GM23338 (cell line): ENCODE measurements at regions not wholly inside any gene's neighbourhood (a gene's known extent, or its start where the extent isn't known, plus 50 kb on each side); places are given as distances from the start of the nearest gene placed in this dataset.

Experiments
- ATAC-seq: fragments of 200-7000 bp; cut with Tn5 transposase; 3 replicates; pipeline ENCODE4 v1.9.1; 2020
- DNase-seq: peaks from one replicate; pipeline ENCODE4 v3.0.0-alpha.2; 2015; ENCODE audit warnings: low spot score
- H2AFZ ChIP-seq: fragments of 200-600 bp; sonication (generic); 2 replicates; pipeline ENCODE4 v1.8.0; 2016; ENCODE audit warnings: antibody characterized with exemption, mild to moderate bottlenecking, moderate library complexity
- H3F3A ChIP-seq: fragments of 200-600 bp; sonication (generic); replicated peaks from 2 replicates; pipeline ENCODE4 v1.8.0; 2017; ENCODE audit warnings: antibody characterized with exemption, mixed run types, low read depth
- H3K27ac ChIP-seq: fragments of 200-600 bp; sonication (generic); 2 replicates; pipeline ENCODE4 v1.6.1; 2016; ENCODE audit warnings: low read depth
- H3K27me3 ChIP-seq: fragments of 200-600 bp; sonication (generic); 2 replicates; pipeline ENCODE4 v1.8.0; 2016; ENCODE audit warnings: mild to moderate bottlenecking, mixed run types, moderate library complexity; ENCODE audit not compliant: insufficient read depth
- H3K36me3 ChIP-seq: fragments of 200-600 bp; sonication (generic); 2 replicates; pipeline ENCODE4 v1.8.0; 2016; ENCODE audit warnings: mild to moderate bottlenecking; ENCODE audit not compliant: insufficient read depth
- H3K4me1 ChIP-seq: fragments of 200-600 bp; sonication (generic); 2 replicates; pipeline ENCODE4 v1.8.0; 2016; ENCODE audit warnings: mild to moderate bottlenecking, moderate library complexity; ENCODE audit not compliant: insufficient read depth
- H3K4me2 ChIP-seq: fragments of 200-600 bp; sonication (generic); 2 replicates; pipeline ENCODE4 v1.7.1; 2017; ENCODE audit warnings: mixed run types
- H3K4me3 ChIP-seq: fragments of 200-600 bp; sonication (generic); 2 replicates; pipeline ENCODE4 v1.6.1; 2016; ENCODE audit warnings: mixed run types
- H3K79me2 ChIP-seq: fragments of 200-600 bp; sonication (generic); replicated peaks from 2 replicates; pipeline ENCODE4 v1.8.0; 2017; ENCODE audit warnings: mild to moderate bottlenecking; ENCODE audit not compliant: insufficient read depth
- H3K9me2 ChIP-seq: fragments of 200-600 bp; sonication (generic); 2 replicates; pipeline ENCODE4 v1.8.0; 2017; ENCODE audit not compliant: insufficient read depth
- H4K20me1 ChIP-seq: fragments of 200-600 bp; sonication (generic); replicated peaks from 2 replicates; pipeline ENCODE4 v1.8.0; 2017; ENCODE audit warnings: mild to moderate bottlenecking; ENCODE audit not compliant: insufficient read depth
- H3K27ac Mint-ChIP-seq: 2 replicates; pipeline ENCODE4 v1.8.0; 2020; ENCODE audit warnings: inconsistent platforms, mild to moderate bottlenecking, moderate library complexity, mixed read lengths
- H3K27me3 Mint-ChIP-seq: 3 replicates; pipeline ENCODE4 v1.8.0; 2022; ENCODE audit warnings: low read depth, mild to moderate bottlenecking, moderate library complexity, mixed read lengths, inconsistent platforms; ENCODE audit not compliant: insufficient read depth, poor library complexity
- H3K36me3 Mint-ChIP-seq: 3 replicates; pipeline ENCODE4 v1.8.0; 2021; ENCODE audit warnings: low read depth, mild to moderate bottlenecking, inconsistent platforms, moderate library complexity, mixed read lengths
- H3K4me1 Mint-ChIP-seq: 3 replicates; pipeline ENCODE4 v1.8.0; 2020; ENCODE audit warnings: mild to moderate bottlenecking, inconsistent platforms, mixed read lengths
- H3K4me3 Mint-ChIP-seq: 3 replicates; pipeline ENCODE4 v1.8.0; 2021; ENCODE audit warnings: moderate library complexity, mild to moderate bottlenecking, inconsistent platforms, mixed read lengths
- H3K9me3 Mint-ChIP-seq: 3 replicates; pipeline ENCODE4 v1.8.0; 2020; ENCODE audit warnings: moderate library complexity, mild to moderate bottlenecking, inconsistent platforms, mixed read lengths
- EZH2 ChIP-seq: fragments of 200-600 bp; sonication (generic); IDR thresholded peaks from one replicate; pipeline ENCODE4 v1.8.0; 2017; ENCODE audit warnings: antibody characterized with exemption, mild to moderate bottlenecking, low read depth; ENCODE audit not compliant: unreplicated experiment
- EZH2phosphoT487 ChIP-seq: fragments of 200-600 bp; sonication (generic); IDR thresholded peaks from one replicate; pipeline ENCODE4 v1.8.1; 2018; ENCODE audit warnings: antibody characterized with exemption; ENCODE audit not compliant: unreplicated experiment
- JUNB ChIP-seq: IDR thresholded peaks from one replicate; pipeline ENCODE4 v1.6.1; 2016; ENCODE audit warnings: antibody characterized with exemption; ENCODE audit not compliant: unreplicated experiment
- NANOG ChIP-seq: IDR thresholded peaks from 2 replicates; pipeline ENCODE4 v1.6.1; 2016; ENCODE audit warnings: antibody characterized with exemption, borderline replicate concordance
- POLR2AphosphoS5 ChIP-seq: IDR thresholded peaks from 2 replicates; pipeline ENCODE4 v1.6.1; 2016; ENCODE audit warnings: antibody characterized with exemption, low read depth
- STAT1 ChIP-seq: IDR thresholded peaks from one replicate; pipeline ENCODE4 v1.6.1; 2016; ENCODE audit warnings: antibody characterized with exemption; ENCODE audit not compliant: unreplicated experiment
- ZNF114 ChIP-seq: fragments of 250-450 bp; sonication (Bioruptor Pico); IDR thresholded peaks from 2 replicates; pipeline ENCODE4 v1.5.0; 2020; ENCODE audit warnings: mild to moderate bottlenecking, moderate library complexity
- ZNF331 ChIP-seq: fragments of 250-450 bp; sonication (Bioruptor Pico); IDR thresholded peaks from 2 replicates; pipeline ENCODE4 v1.5.0; 2020; ENCODE audit warnings: low read depth, mild to moderate bottlenecking, moderate library complexity
- TF ChIP-seq, protein P1 (sequence below): IDR thresholded peaks from 2 replicates; pipeline ENCODE4 v1.6.1; 2016; ENCODE audit warnings: antibody characterized with exemption
- TF ChIP-seq, protein P2 (sequence below), 2 experiments: fragments of 200-600 bp in 1 of 2; sonication (generic) in 1 of 2; conservative IDR thresholded peaks; 2 replicates each; pipeline versions ENCODE4 v1.5.1 to v1.6.1; 2016 to 2017; ENCODE audit warnings: antibody characterized with exemption in 2 of 2, low read depth in 2 of 2, mild to moderate bottlenecking in 2 of 2, moderate library complexity in 1 of 2
- TF ChIP-seq, protein P3 (sequence below): fragments of 250-450 bp; sonication (Bioruptor Pico); IDR thresholded peaks from 2 replicates; pipeline ENCODE4 v1.5.0; 2020; ENCODE audit warnings: mild to moderate bottlenecking, moderate library complexity

DNA sequence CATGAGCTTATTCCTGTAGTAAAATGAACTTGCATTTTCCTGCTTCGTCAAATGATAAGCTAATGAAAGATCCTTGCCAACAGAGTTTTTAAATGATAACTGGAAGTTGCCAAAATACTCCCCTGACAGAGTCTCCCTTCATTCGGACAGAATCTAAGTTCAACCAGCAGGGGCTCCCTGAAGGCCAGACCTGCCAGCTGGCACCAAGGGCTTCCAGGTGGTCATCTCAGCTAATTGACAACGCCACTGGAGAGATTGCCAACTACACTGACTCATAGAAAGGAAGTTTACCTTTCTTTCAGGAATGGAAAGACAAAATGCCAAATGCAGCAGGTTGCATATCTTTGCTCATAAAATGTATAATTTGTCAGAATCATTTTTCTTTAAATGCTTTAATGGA is 462.8 kb downstream of the GXYLT1 start:
- TF ChIP-seq, protein P1, sequence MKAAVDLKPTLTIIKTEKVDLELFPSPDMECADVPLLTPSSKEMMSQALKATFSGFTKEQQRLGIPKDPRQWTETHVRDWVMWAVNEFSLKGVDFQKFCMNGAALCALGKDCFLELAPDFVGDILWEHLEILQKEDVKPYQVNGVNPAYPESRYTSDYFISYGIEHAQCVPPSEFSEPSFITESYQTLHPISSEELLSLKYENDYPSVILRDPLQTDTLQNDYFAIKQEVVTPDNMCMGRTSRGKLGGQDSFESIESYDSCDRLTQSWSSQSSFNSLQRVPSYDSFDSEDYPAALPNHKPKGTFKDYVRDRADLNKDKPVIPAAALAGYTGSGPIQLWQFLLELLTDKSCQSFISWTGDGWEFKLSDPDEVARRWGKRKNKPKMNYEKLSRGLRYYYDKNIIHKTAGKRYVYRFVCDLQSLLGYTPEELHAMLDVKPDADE, result no peak
- TF ChIP-seq NANOG, result no peak
- TF ChIP-seq, protein P2, sequence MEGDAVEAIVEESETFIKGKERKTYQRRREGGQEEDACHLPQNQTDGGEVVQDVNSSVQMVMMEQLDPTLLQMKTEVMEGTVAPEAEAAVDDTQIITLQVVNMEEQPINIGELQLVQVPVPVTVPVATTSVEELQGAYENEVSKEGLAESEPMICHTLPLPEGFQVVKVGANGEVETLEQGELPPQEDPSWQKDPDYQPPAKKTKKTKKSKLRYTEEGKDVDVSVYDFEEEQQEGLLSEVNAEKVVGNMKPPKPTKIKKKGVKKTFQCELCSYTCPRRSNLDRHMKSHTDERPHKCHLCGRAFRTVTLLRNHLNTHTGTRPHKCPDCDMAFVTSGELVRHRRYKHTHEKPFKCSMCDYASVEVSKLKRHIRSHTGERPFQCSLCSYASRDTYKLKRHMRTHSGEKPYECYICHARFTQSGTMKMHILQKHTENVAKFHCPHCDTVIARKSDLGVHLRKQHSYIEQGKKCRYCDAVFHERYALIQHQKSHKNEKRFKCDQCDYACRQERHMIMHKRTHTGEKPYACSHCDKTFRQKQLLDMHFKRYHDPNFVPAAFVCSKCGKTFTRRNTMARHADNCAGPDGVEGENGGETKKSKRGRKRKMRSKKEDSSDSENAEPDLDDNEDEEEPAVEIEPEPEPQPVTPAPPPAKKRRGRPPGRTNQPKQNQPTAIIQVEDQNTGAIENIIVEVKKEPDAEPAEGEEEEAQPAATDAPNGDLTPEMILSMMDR (conservative IDR thresholded peaks at IDR 0.05; ENCODE audit: low read depth in 2 of 2), result peak; percentile 16 to 19; a peak in 2 of 4 replicates
- no peak overlapping the region for H2AFZ ChIP-seq
- peak; percentile 18 for DNase-seq
- peaks cover 3% of the 10 kb centered on the region for H3K27me3 Mint-ChIP-seq
- no peak overlapping the region for H3K4me3 ChIP-seq
- H3K27me3 ChIP-seq, result no peaks in the 10 kb centered on the region
- H3K4me2 ChIP-seq, result no peak overlapping the region
- H3K9me3 Mint-ChIP-seq, result peaks cover 5% of the 10 kb centered on the region; the same call in 2 of the 3 replicates
- H3K4me1 Mint-ChIP-seq, result no peaks in the 10 kb centered on the region
- H4K20me1 ChIP-seq, result no peaks in the 10 kb centered on the region
- ATAC-seq, result no peak
- H3F3A ChIP-seq, result no peaks in the 10 kb centered on the region
- no peak overlapping the region for H3K27ac ChIP-seq
- no peaks in the 10 kb centered on the region for H3K9me2 ChIP-seq
- H3K27ac Mint-ChIP-seq, result no peak overlapping the region
- H3K79me2 ChIP-seq, result no peaks in the 10 kb centered on the region
- no peak overlapping the region for H3K4me3 Mint-ChIP-seq
- peaks cover 3% of the 10 kb centered on the region; the same call in 1 of the 3 replicates for H3K36me3 Mint-ChIP-seq
- no peaks in the 10 kb centered on the region for H3K4me1 ChIP-seq
- no peaks in the 10 kb centered on the region for H3K36me3 ChIP-seq

DNA sequence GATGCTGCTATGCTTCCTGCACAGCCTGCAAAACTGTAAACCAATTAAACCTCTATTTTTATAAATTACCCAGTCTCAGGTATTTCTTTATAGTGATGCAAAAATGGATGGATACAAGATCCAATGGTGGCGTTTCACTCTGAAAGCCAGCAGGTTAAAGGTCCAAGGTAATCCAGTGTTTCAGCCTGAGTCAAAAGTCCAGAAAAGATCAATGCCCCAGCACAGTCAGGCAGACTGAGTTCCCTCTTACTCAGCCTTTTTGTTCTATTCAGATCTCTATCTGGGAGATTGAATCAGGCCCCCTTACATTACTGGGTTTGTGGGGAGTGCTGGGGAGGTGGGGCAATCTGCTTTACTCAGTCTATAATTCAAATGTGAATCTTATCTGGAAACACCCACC is 464.5 kb downstream of the GXYLT1 start:
- peaks cover 5% of the 10 kb centered on the region; the same call in 2 of the 3 replicates for H3K9me3 Mint-ChIP-seq
- H3K27me3 Mint-ChIP-seq, result peaks cover 3% of the 10 kb centered on the region
- Histone ChIP-seq H3K4me2 (no peak overlapping the region), H3K27ac (no peak overlapping the region), H3K36me3 (no peaks in the 10 kb centered on the region), H4K20me1 (no peaks in the 10 kb centered on the region), H3K4me1 (no peaks in the 10 kb centered on the region), H3K4me3 (no peak overlapping the region), H3K9me2 (no peaks in the 10 kb centered on the region), H2AFZ (peak overlapping the region; percentile 47; the same call in 1 of the 2 replicates), H3K27me3 (no peaks in the 10 kb centered on the region), H3F3A (no peaks in the 10 kb centered on the region), H3K79me2 (no peaks in the 10 kb centered on the region)
- H3K27ac Mint-ChIP-seq, result no peak overlapping the region
- H3K4me1 Mint-ChIP-seq, result no peaks in the 10 kb centered on the region
- ATAC-seq (no peak), DNase-seq (no peak)
- H3K36me3 Mint-ChIP-seq, result peaks cover 3% of the 10 kb centered on the region; the same call in 1 of the 3 replicates
- H3K4me3 Mint-ChIP-seq, result no peak overlapping the region
- TF ChIP-seq ZNF331, result no peak
- TF ChIP-seq, protein P3, sequence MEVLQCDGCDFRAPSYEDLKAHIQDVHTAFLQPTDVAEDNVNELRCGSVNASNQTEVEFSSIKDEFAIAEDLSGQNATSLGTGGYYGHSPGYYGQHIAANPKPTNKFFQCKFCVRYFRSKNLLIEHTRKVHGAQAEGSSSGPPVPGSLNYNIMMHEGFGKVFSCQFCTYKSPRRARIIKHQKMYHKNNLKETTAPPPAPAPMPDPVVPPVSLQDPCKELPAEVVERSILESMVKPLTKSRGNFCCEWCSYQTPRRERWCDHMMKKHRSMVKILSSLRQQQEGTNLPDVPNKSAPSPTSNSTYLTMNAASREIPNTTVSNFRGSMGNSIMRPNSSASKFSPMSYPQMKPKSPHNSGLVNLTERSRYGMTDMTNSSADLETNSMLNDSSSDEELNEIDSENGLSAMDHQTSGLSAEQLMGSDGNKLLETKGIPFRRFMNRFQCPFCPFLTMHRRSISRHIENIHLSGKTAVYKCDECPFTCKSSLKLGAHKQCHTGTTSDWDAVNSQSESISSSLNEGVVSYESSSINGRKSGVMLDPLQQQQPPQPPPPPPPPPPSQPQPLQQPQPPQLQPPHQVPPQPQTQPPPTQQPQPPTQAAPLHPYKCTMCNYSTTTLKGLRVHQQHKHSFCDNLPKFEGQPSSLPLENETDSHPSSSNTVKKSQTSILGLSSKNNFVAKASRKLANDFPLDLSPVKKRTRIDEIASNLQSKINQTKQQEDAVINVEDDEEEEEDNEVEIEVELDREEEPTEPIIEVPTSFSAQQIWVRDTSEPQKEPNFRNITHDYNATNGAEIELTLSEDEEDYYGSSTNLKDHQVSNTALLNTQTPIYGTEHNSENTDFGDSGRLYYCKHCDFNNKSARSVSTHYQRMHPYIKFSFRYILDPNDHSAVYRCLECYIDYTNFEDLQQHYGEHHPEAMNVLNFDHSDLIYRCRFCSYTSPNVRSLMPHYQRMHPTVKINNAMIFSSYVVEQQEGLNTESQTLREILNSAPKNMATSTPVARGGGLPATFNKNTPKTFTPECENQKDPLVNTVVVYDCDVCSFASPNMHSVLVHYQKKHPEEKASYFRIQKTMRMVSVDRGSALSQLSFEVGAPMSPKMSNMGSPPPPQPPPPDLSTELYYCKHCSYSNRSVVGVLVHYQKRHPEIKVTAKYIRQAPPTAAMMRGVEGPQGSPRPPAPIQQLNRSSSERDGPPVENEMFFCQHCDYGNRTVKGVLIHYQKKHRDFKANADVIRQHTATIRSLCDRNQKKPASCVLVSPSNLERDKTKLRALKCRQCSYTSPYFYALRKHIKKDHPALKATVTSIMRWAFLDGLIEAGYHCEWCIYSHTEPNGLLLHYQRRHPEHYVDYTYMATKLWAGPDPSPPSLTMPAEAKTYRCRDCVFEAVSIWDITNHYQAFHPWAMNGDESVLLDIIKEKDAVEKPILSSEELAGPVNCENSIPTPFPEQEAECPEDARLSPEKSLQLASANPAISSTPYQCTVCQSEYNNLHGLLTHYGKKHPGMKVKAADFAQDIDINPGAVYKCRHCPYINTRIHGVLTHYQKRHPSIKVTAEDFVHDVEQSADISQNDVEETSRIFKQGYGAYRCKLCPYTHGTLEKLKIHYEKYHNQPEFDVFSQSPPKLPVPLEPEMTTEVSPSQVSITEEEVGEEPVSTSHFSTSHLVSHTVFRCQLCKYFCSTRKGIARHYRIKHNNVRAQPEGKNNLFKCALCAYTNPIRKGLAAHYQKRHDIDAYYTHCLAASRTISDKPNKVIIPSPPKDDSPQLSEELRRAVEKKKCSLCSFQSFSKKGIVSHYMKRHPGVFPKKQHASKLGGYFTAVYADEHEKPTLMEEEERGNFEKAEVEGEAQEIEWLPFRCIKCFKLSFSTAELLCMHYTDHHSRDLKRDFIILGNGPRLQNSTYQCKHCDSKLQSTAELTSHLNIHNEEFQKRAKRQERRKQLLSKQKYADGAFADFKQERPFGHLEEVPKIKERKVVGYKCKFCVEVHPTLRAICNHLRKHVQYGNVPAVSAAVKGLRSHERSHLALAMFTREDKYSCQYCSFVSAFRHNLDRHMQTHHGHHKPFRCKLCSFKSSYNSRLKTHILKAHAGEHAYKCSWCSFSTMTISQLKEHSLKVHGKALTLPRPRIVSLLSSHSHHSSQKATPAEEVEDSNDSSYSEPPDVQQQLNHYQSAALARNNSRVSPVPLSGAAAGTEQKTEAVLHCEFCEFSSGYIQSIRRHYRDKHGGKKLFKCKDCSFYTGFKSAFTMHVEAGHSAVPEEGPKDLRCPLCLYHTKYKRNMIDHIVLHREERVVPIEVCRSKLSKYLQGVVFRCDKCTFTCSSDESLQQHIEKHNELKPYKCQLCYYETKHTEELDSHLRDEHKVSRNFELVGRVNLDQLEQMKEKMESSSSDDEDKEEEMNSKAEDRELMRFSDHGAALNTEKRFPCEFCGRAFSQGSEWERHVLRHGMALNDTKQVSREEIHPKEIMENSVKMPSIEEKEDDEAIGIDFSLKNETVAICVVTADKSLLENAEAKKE (CRISPR knock-in tag), result no peak
- no peak for TF ChIP-seq EZH2phosphoT487
- no peak for TF ChIP-seq ZNF114 (CRISPR knock-in tag)
- TF ChIP-seq STAT1, result no peak
- TF ChIP-seq JUNB, result no peak
- TF ChIP-seq, protein P1, result no peak
- no peak for TF ChIP-seq EZH2
- TF ChIP-seq POLR2AphosphoS5, result no peak
